Heart left ventricle (tissue), 16 donors: ENCODE measurements at regions not wholly inside any gene's neighbourhood (a gene's known extent, or its start where the extent isn't known, plus 50 kb on each side); places are given as distances from the start of the nearest gene placed in this dataset.
A peak's percentile ranks its signal among the peaks of the same experiment; 100 is the strongest.

Experiments used
- ATAC-seq, 4 donors: fragments of 200-7000 bp; cut with Tn5 transposase; one replicate each; pipeline ENCODE4 v1.9.1; 2020 to 2022; ENCODE audit warnings: moderate library complexity in 4 of 4, mild to moderate bottlenecking in 3 of 4, moderate number of reproducible peaks in 1 of 4
- DNase-seq, 5 donors: peaks; one replicate each; pipeline ENCODE4 v3.0.0-alpha.2; 2020
- H3K27ac ChIP-seq, 12 donors: fragments of 200-600 bp; sonication (generic) in 4 of 12; one replicate each; pipeline versions ENCODE4 v1.5.0 to v1.8.0; 2016 to 2022; ENCODE audit warnings: mild to moderate bottlenecking in 2 of 12
- H3K27me3 ChIP-seq, 9 donors: fragments of 200-600 bp; sonication (generic) in 2 of 9; one replicate each; pipeline versions ENCODE4 v1.5.1 to v1.8.0; 2016 to 2022; ENCODE audit warnings: mild to moderate bottlenecking in 3 of 9
- H3K36me3 ChIP-seq, 9 donors: fragments of 200-600 bp; sonication (generic) in 2 of 9; one replicate each; pipeline versions ENCODE4 v1.5.0 to v1.8.0; 2018 to 2022; ENCODE audit warnings: mild to moderate bottlenecking in 2 of 9
- H3K4me1 ChIP-seq, 12 donors: fragments of 200-600 bp; sonication (generic) in 4 of 12; one replicate each; pipeline versions ENCODE4 v1.5.0 to v1.8.0; 2016 to 2022; ENCODE audit warnings: mild to moderate bottlenecking in 3 of 12
- H3K4me3 ChIP-seq, 12 donors: fragments of 200-600 bp; sonication (generic) in 4 of 12; one replicate each; pipeline versions ENCODE4 v1.5.0 to v1.8.0; 2017 to 2022; ENCODE audit warnings: mild to moderate bottlenecking in 9 of 12, moderate library complexity in 4 of 12
- H3K9me3 ChIP-seq, 12 donors: fragments of 200-600 bp; sonication (generic) in 4 of 12; one replicate each; pipeline versions ENCODE4 v1.5.0 to v1.8.0; 2016 to 2022; ENCODE audit warnings: mild to moderate bottlenecking in 1 of 12
- CTCF ChIP-seq, 12 donors: fragments of 200-600 bp; sonication (generic) in 4 of 12; IDR thresholded peaks; one replicate each; pipeline versions ENCODE4 v1.5.0 to v1.8.0; 2018 to 2022; ENCODE audit warnings: antibody characterized with exemption in 12 of 12, mild to moderate bottlenecking in 5 of 12
- POLR2A ChIP-seq, 2 donors: fragments of 450-650 bp; IDR thresholded peaks; one replicate each; pipeline ENCODE4 v1.6.1; 2017; ENCODE audit warnings: antibody characterized with exemption in 2 of 2, mild to moderate bottlenecking in 2 of 2, moderate library complexity in 2 of 2
- WGBS, 4 donors: extraction: QIAGEN DNeasy Blood & Tissue Kit in 2 of 4; methylation state at CpG; one replicate each; pipeline versions ENCODE4 v1.1.5 to v1.1.7; 2013 to 2018; 5-methylcytosine and 5-hydroxymethylcytosine counted together
- intact Hi-C, 10 donors: fragments of 100-400 bp; cut with DNase I; formaldehyde crosslinking; loops; one replicate each; pipeline versions ENCODE4 v1.11.1 to v1.14.2; 2022
- donor health status: ischemic (EF 13 %, LVEDD 7.1; RV severe dilation, severe dysfunction).
- donor health status: healthy with polysubstance abuse.
- donor health status: DM: no; HTN: yes; CAD: no.
- donor health status: DM: no; HTN: no; CAD: no.
- donor health status: ischemic (EF 25% LVEDD 6.9; RV normal size, moderate dysfunction).
- donor health status: ischemic (EF 25% LVEDD 5.7; RV mildly dilated, moderate dysfunction).
- donor health status: healthy.
- donor health status: DM: yes; HTN: yes; CAD: no.
- donor health status: ischemic (EF 35%, LVEDD 5.7; RV mildly dilated, moderate dysfunction).
- donor health status: nonischemic (EF 11% LVEDD 7.7; RV severe dilation, severe dysfunction).
- donor health status: DM: yes; HTN: yes; CAD: no.
- donor health status: PGD.
- donor health status: ischemic (EF 29% LVEDD 5.4; RV normal size, mild dysfunction).
- donor health status: nonischemic (EF 23%, LVEDD 6.1; RV moderate dilation, normal function).

- Histone ChIP-seq H3K27me3 (no peaks in the 10 kb centered on the region), H3K27ac (no peak overlapping the region), H3K36me3 (no peaks in the 10 kb centered on the region), H3K4me1 (no peaks in the 10 kb centered on the region), H3K9me3 (no peaks in the 10 kb centered on the region), H3K4me3 (no peak overlapping the region)
- intact Hi-C loops: no loop called here
- TF ChIP-seq POLR2A (IDR thresholded peaks at IDR 0.05) (no peak), CTCF (IDR thresholded peaks at IDR 0.05) (no peak)
- ATAC-seq: no peak
- no peak for DNase-seq
Observed at GRCh38 chr1:209484429-209484828, 99.1 kb upstream of the CAMK1G start.

GRCh38 chr1:209485167-209485566 is 98.3 kb upstream of the CAMK1G start:
- DNase-seq: peak in 4 of 5 donors; percentile 30 to 58 (median 40)
- WGBS, 4 donors: 49 to 62% (median 56%) methylated on average over 2 of the region's 2 CpGs

DNA sequence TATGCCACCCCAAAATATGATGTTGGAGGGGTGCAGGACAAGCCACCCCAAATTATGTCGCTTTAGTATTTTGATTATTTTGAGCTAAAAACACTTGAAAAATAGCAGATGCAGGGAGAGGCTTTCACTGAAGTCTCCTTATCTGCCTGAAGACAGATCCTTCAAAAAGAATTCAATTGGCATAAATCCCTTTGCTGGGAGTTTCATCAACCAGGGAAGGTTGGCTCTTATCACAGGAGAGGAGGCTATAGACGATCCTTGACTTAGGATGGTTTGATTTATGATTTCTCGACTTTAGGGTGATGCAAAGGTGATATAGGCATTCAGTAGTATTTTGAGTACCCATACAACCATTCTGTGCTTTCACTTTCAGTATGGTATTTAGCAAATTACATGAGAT is 97.8 kb upstream of the CAMK1G start:
- Histone ChIP-seq H3K27me3 (peaks cover 0 to 2% (median 0%) of the 10 kb centered on the region in 9 donors), H3K27ac (no peak overlapping the region), H3K36me3 (no peaks in the 10 kb centered on the region), H3K9me3 (no peaks in the 10 kb centered on the region), H3K4me1 (no peaks in the 10 kb centered on the region), H3K4me3 (no peak overlapping the region)
- intact Hi-C loops: no loop called here
- no peak for TF ChIP-seq POLR2A (IDR thresholded peaks at IDR 0.05)
- TF ChIP-seq CTCF (IDR thresholded peaks at IDR 0.05): no peak
- DNase-seq (no peak), ATAC-seq (no peak)
- 61 to 74% (median 71%) methylated on average over 3 of the region's 3 CpGs for WGBS, 4 donors

More at GRCh38 chr1:209485167-209485566, 98.3 kb upstream of the CAMK1G start:
- Histone ChIP-seq H3K9me3 (no peaks in the 10 kb centered on the region), H3K27ac (no peak overlapping the region), H3K4me1 (no peaks in the 10 kb centered on the region), H3K27me3 (no peaks in the 10 kb centered on the region), H3K36me3 (no peaks in the 10 kb centered on the region), H3K4me3 (no peak overlapping the region)
- intact Hi-C loops: no loop called here
- peak in 3 of 4 donors; percentile 20 to 66 (median 44) for ATAC-seq
- TF ChIP-seq CTCF (IDR thresholded peaks at IDR 0.05) (no peak), POLR2A (IDR thresholded peaks at IDR 0.05) (no peak)

DNA sequence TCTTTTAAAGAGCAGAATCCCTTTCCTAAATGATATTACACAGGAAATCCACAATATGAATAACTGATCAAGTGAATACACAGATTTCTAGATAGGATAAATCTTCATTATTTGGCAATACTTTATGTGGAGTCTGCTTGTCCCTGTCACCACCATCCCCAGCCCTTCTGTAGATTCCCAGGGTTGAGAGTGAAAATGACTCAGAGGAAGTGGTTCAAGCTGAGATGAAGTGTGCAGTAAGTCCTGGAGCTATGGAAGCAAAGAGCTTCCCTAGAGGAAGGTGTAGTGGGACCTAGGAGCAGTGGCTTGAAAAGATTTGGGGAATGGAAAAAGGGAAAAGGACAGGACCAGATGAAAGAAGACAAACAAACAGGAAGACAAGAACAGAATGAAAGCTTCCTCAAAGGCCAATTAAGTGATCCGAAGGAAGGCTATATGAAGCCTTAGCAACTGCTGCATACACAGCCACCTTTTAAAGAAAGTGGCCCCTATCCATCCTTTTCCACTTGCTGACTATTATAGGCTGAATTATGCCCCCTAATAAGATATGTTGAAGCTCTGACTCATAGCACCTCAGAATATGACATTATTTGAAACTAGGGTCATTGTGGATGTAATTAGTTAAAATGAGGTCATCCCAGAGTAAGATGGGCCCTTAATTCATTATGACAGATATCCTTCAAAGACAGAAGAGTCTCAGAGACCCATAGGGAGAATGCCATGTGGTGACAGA is 96.5 kb upstream of the CAMK1G start:
- intact Hi-C loops: no loop called here
- TF ChIP-seq POLR2A (IDR thresholded peaks at IDR 0.05) (no peak), CTCF (IDR thresholded peaks at IDR 0.05) (no peak)
- Histone ChIP-seq H3K27ac (no peak overlapping the region), H3K4me3 (no peak overlapping the region), H3K27me3 (peaks cover 0 to 15% (median 0%) of the 10 kb centered on the region in 9 donors), H3K9me3 (no peaks in the 10 kb centered on the region), H3K36me3 (no peaks in the 10 kb centered on the region), H3K4me1 (no peaks in the 10 kb centered on the region)
- WGBS, 4 donors: 81 to 96% (median 91%) methylated on average over 1 of the region's 1 CpG
- no peak for ATAC-seq
- no peak for DNase-seq
